ENCODE measurements at regions not wholly inside any gene's neighbourhood (a gene's known extent, or its start where the extent isn't known, plus 50 kb on each side); places are given as distances from the start of the nearest gene placed in this dataset.

GRCh38 chr17:13735444-13735843 lies 133.7 kb upstream of the HS3ST3A1 start:
- H3K4me1 Mint-ChIP-seq (ENCODE audit: low read depth) = no peaks in the 10 kb centered on the region
- TF ChIP-seq CTCF (IDR thresholded peaks at IDR 0.05; ENCODE audit: unreplicated experiment) = no peak
- H3K36me3 Mint-ChIP-seq (ENCODE audit: insufficient read depth) = peaks cover 1% of the 10 kb centered on the region
- DNase-seq (ENCODE audit: low spot score, unreplicated experiment) = no peak
- no peak overlapping the region for H3K4me3 Mint-ChIP-seq (ENCODE audit: low read depth)
- no peak overlapping the region for H3K27ac Mint-ChIP-seq
- H3K27me3 Mint-ChIP-seq = no peaks in the 10 kb centered on the region
- peaks cover 15% of the 10 kb centered on the region for H3K9me3 Mint-ChIP-seq (ENCODE audit: low read depth)

- Mint-ChIP-seq H3K4me3 (ENCODE audit: low read depth) (no peak overlapping the region), H3K27ac (no peak overlapping the region), H3K27me3 (no peaks in the 10 kb centered on the region), H3K36me3 (ENCODE audit: insufficient read depth) (peaks cover 1% of the 10 kb centered on the region), H3K9me3 (ENCODE audit: low read depth) (peaks cover 15% of the 10 kb centered on the region), H3K4me1 (ENCODE audit: low read depth) (no peaks in the 10 kb centered on the region)
- TF ChIP-seq CTCF (IDR thresholded peaks at IDR 0.05; ENCODE audit: unreplicated experiment) = no peak
- DNase-seq (ENCODE audit: low spot score, unreplicated experiment) = no peak
Measured at GRCh38 chr17:13735861-13736260, 134.1 kb upstream of the HS3ST3A1 start.

- Mint-ChIP-seq H3K4me3 (ENCODE audit: low read depth) (no peak overlapping the region), H3K27ac (no peak overlapping the region), H3K4me1 (ENCODE audit: low read depth) (no peaks in the 10 kb centered on the region), H3K36me3 (ENCODE audit: insufficient read depth) (peaks cover 1% of the 10 kb centered on the region), H3K9me3 (ENCODE audit: low read depth) (peaks cover 14% of the 10 kb centered on the region), H3K27me3 (no peaks in the 10 kb centered on the region)
- no peak for TF ChIP-seq CTCF (IDR thresholded peaks at IDR 0.05; ENCODE audit: unreplicated experiment)
- no peak for DNase-seq (ENCODE audit: low spot score, unreplicated experiment)
Measured at GRCh38 chr17:13736916-13737315, 135.2 kb upstream of the HS3ST3A1 start.

GRCh38 chr17:13740686-13741085 lies 139.0 kb upstream of the HS3ST3A1 start:
- H3K4me3 Mint-ChIP-seq (ENCODE audit: low read depth) = no peak overlapping the region
- TF ChIP-seq CTCF (IDR thresholded peaks at IDR 0.05; ENCODE audit: unreplicated experiment) = no peak
- no peak for DNase-seq (ENCODE audit: low spot score, unreplicated experiment)
- H3K27me3 Mint-ChIP-seq = peaks cover 4% of the 10 kb centered on the region
- no peaks in the 10 kb centered on the region for H3K9me3 Mint-ChIP-seq (ENCODE audit: low read depth)
- no peak overlapping the region for H3K27ac Mint-ChIP-seq
- no peaks in the 10 kb centered on the region for H3K36me3 Mint-ChIP-seq (ENCODE audit: insufficient read depth)
- H3K4me1 Mint-ChIP-seq (ENCODE audit: low read depth) = no peaks in the 10 kb centered on the region

- no peaks in the 10 kb centered on the region for H3K4me1 Mint-ChIP-seq (ENCODE audit: low read depth)
- H3K27ac Mint-ChIP-seq = no peak overlapping the region
- no peak for DNase-seq (ENCODE audit: low spot score, unreplicated experiment)
- H3K4me3 Mint-ChIP-seq (ENCODE audit: low read depth) = no peak overlapping the region
- H3K9me3 Mint-ChIP-seq (ENCODE audit: low read depth) = no peaks in the 10 kb centered on the region
- H3K36me3 Mint-ChIP-seq (ENCODE audit: insufficient read depth) = no peaks in the 10 kb centered on the region
- peaks cover 7% of the 10 kb centered on the region for H3K27me3 Mint-ChIP-seq
- no peak for TF ChIP-seq CTCF (IDR thresholded peaks at IDR 0.05; ENCODE audit: unreplicated experiment)
Measured at GRCh38 chr17:13741744-13742143, 140.0 kb upstream of the HS3ST3A1 start.
